IMR-90 (cell line): ENCODE measurements at regions not wholly inside any gene's neighbourhood (a gene's known extent, or its start where the extent isn't known, plus 50 kb on each side); places are given as distances from the start of the nearest gene placed in this dataset.

Source experiments
- ATAC-seq: fragments of 200-7000 bp; cut with Tn5 transposase; 2 replicates; pipeline ENCODE4 v1.9.1; 2020; ENCODE audit warnings: low read depth, mild to moderate bottlenecking, moderate library complexity
- BruUV-seq: library from RNA; stranded (reverse); fragments of 400-500 nt; replicated peaks from 2 replicates; lab custom pipeline; 2021; lab: Mats Ljungman, UMichigan
- CTCF ChIA-PET: fragments of 300-600 bp; formaldehyde crosslinking; extraction: SDS; loops from one replicate; lab custom pipeline; 2021; ENCODE audit warnings: antibody characterized with exemption; lab: Yijun Ruan, JAX
- POLR2A ChIA-PET: fragments of 300-600 bp; sonication (Branson Sonifier 250); formaldehyde crosslinking; loops from one replicate; lab custom pipeline; 2022; ENCODE audit warnings: antibody characterized with exemption; ENCODE audit not compliant: unreplicated experiment; lab: Charles Lee
- DNase-seq: peaks from one replicate; pipeline ENCODE4 v3.0.0; 2013
- H2AFZ ChIP-seq: replicated peaks from 2 replicates; pipeline ENCODE3; 2013; ENCODE audit warnings: low read length, mild to moderate bottlenecking; ENCODE audit not compliant: poor library complexity
- H2AK5ac ChIP-seq: 2 replicates; pipeline ENCODE4 v1.6.1; 2013; ENCODE audit warnings: low read depth, low read length, inconsistent platforms
- H2AK9ac ChIP-seq: replicated peaks from 2 replicates; pipeline ENCODE3; 2013; ENCODE audit warnings: mild to moderate bottlenecking, low read depth, low read length, moderate library complexity; ENCODE audit not compliant: poor library complexity
- H2BK120ac ChIP-seq: 2 replicates; pipeline ENCODE4 v1.6.1; 2013; ENCODE audit warnings: low read depth, low read length, inconsistent platforms
- H2BK15ac ChIP-seq: 3 replicates; pipeline ENCODE4 v1.6.1; 2013; ENCODE audit warnings: low read depth, low read length, inconsistent platforms
- H2BK20ac ChIP-seq: 2 replicates; pipeline ENCODE4 v1.6.1; 2013; ENCODE audit warnings: low read depth, mild to moderate bottlenecking, inconsistent platforms, low read length, moderate library complexity
- H2BK5ac ChIP-seq: 2 replicates; pipeline ENCODE4 v1.6.1; 2013; ENCODE audit warnings: mild to moderate bottlenecking, low read depth, low read length, inconsistent platforms; ENCODE audit not compliant: poor library complexity, severe bottlenecking
- H3K14ac ChIP-seq: replicated peaks from 2 replicates; pipeline ENCODE4 v1.6.1; 2013; ENCODE audit warnings: low read depth, low read length, inconsistent platforms
- H3K18ac ChIP-seq: 2 replicates; pipeline ENCODE4 v1.6.1; 2013; ENCODE audit warnings: low read depth, low read length, control low read depth
- H3K23ac ChIP-seq: 2 replicates; pipeline ENCODE4 v1.6.1; 2013; ENCODE audit warnings: low read depth, low read length, inconsistent platforms
- H3K27ac ChIP-seq: 2 replicates; pipeline ENCODE4 v1.5.1; 2013; ENCODE audit warnings: mild to moderate bottlenecking, control low read depth, low read length; ENCODE audit not compliant: insufficient read depth
- H3K27me3 ChIP-seq: 2 replicates; pipeline ENCODE4 v1.6.1; 2013; ENCODE audit warnings: low read length; ENCODE audit not compliant: control insufficient read depth, insufficient read depth
- H3K36me3 ChIP-seq: 2 replicates; pipeline ENCODE4 v1.6.1; 2013; ENCODE audit warnings: low read length, mixed read lengths; ENCODE audit not compliant: control insufficient read depth, insufficient read depth
- H3K4ac ChIP-seq: 2 replicates; pipeline ENCODE4 v1.6.1; 2013; ENCODE audit warnings: low read depth, low read length, inconsistent platforms
- H3K4me1 ChIP-seq: 2 replicates; pipeline ENCODE4 v1.6.1; 2013; ENCODE audit warnings: low read length, mixed read lengths; ENCODE audit not compliant: control insufficient read depth, insufficient read depth
- H3K4me2 ChIP-seq: 2 replicates; pipeline ENCODE4 v1.6.1; 2013; ENCODE audit warnings: low read depth, mild to moderate bottlenecking, control low read depth, low read length, moderate library complexity
- H3K4me3 ChIP-seq: 2 replicates; pipeline ENCODE4 v1.5.1; 2013; ENCODE audit warnings: low read depth, mild to moderate bottlenecking, control low read depth, low read length, moderate library complexity; ENCODE audit not compliant: insufficient read depth
- H3K56ac ChIP-seq: 2 replicates; pipeline ENCODE4 v1.6.1; 2013; ENCODE audit warnings: low read length, inconsistent platforms; ENCODE audit not compliant: insufficient read depth; ENCODE audit errors: extremely low read depth
- H3K79me1 ChIP-seq, 2 experiments: 2 replicates each; pipeline ENCODE4 v1.6.1; 2013; ENCODE audit warnings: low read length in 2 of 2, inconsistent platforms in 1 of 2, low read depth in 1 of 2
- H3K9ac ChIP-seq: 2 replicates; pipeline ENCODE4 v1.6.1; 2013; ENCODE audit warnings: low read depth, low read length, control low read depth
- H3K9me1 ChIP-seq: 2 replicates; pipeline ENCODE4 v1.6.1; 2013; ENCODE audit warnings: low read length, inconsistent platforms; ENCODE audit not compliant: insufficient read depth
- H3K9me3 ChIP-seq: 2 replicates; pipeline ENCODE4 v1.6.1; 2013; ENCODE audit warnings: low read length; ENCODE audit not compliant: control insufficient read depth, insufficient read depth
- H4K20me1 ChIP-seq: 2 replicates; pipeline ENCODE4 v1.6.1; 2013; ENCODE audit warnings: low read length, inconsistent platforms; ENCODE audit not compliant: insufficient read depth
- H4K5ac ChIP-seq: 2 replicates; pipeline ENCODE4 v1.6.1; 2013; ENCODE audit warnings: mild to moderate bottlenecking, low read depth, low read length, control low read depth
- H4K8ac ChIP-seq, 2 experiments: 2 replicates each; pipeline ENCODE4 v1.6.1; 2013; ENCODE audit warnings: low read depth in 2 of 2, low read length in 2 of 2, control low read depth in 1 of 2, inconsistent platforms in 1 of 2
- H4K91ac ChIP-seq: 2 replicates; pipeline ENCODE4 v1.6.1; 2013; ENCODE audit warnings: low read depth, low read length, inconsistent platforms; ENCODE audit not compliant: insufficient read depth
- BHLHE40 ChIP-seq: fragments of 150-350 bp; IDR thresholded peaks from 2 replicates; pipeline ENCODE4 v1.6.1; 2016; ENCODE audit warnings: mild to moderate bottlenecking, low read depth, low read length
- CEBPB ChIP-seq: IDR thresholded peaks from 2 replicates; pipeline ENCODE4 v1.6.1; 2012; ENCODE audit warnings: low read depth, low read length, improper control_type of control experiment
- CHD1 ChIP-seq: IDR thresholded peaks from 2 replicates; pipeline ENCODE4 v1.6.1; 2012; ENCODE audit warnings: low read depth, low read length, improper control_type of control experiment
- CTCF ChIP-seq: conservative IDR thresholded peaks from 2 replicates; pipeline ENCODE4 v1.5.1; 2012; ENCODE audit warnings: mild to moderate bottlenecking, low read depth, low read length, improper control_type of control experiment
- ELK1 ChIP-seq: fragments of 150-350 bp; IDR thresholded peaks from 2 replicates; pipeline ENCODE4 v1.6.1; 2016; ENCODE audit warnings: low read depth, mild to moderate bottlenecking, low read length, moderate library complexity, borderline replicate concordance
- FOS ChIP-seq: fragments of 150-350 bp; IDR thresholded peaks from 2 replicates; pipeline ENCODE4 v1.6.1; 2016; ENCODE audit warnings: low read depth, low read length
- MAFK ChIP-seq: IDR thresholded peaks from 2 replicates; pipeline ENCODE4 v1.6.1; 2012; ENCODE audit warnings: low read depth, low read length, improper control_type of control experiment
- MAZ ChIP-seq: IDR thresholded peaks from 2 replicates; pipeline ENCODE4 v1.6.1; 2012; ENCODE audit warnings: low read depth, mild to moderate bottlenecking, low read length, improper control_type of control experiment, moderate library complexity, borderline replicate concordance
- MXI1 ChIP-seq: IDR thresholded peaks from 2 replicates; pipeline ENCODE4 v1.6.1; 2012; ENCODE audit warnings: low read depth, mild to moderate bottlenecking, low read length, moderate library complexity, borderline replicate concordance
- NFE2L2 ChIP-seq: fragments of 150-350 bp; IDR thresholded peaks from 2 replicates; pipeline ENCODE4 v1.6.1; 2016; ENCODE audit warnings: low read depth, mild to moderate bottlenecking, low read length
- POLR2A ChIP-seq: IDR thresholded peaks from 2 replicates; pipeline ENCODE4 v1.6.1; 2012; ENCODE audit warnings: mild to moderate bottlenecking, low read depth, low read length
- RAD21 ChIP-seq: IDR thresholded peaks from 2 replicates; pipeline ENCODE4 v1.6.1; 2012; ENCODE audit warnings: low read length, improper control_type of control experiment
- RCOR1 ChIP-seq: IDR thresholded peaks from 2 replicates; pipeline ENCODE4 v1.6.1; 2012; ENCODE audit warnings: mild to moderate bottlenecking, low read length, improper control_type of control experiment; ENCODE audit not compliant: insufficient replicate concordance
- RFX5 ChIP-seq: IDR thresholded peaks from 2 replicates; pipeline ENCODE4 v1.8.0; 2012; ENCODE audit warnings: low read depth, mild to moderate bottlenecking, low read length, moderate library complexity
- SMC3 ChIP-seq: fragments of 150-350 bp; IDR thresholded peaks from 2 replicates; pipeline ENCODE4 v1.6.1; 2016; ENCODE audit warnings: low read depth, mild to moderate bottlenecking, antibody characterized with exemption, low read length, moderate library complexity
- USF2 ChIP-seq: fragments of 150-350 bp; IDR thresholded peaks from 2 replicates; pipeline ENCODE4 v1.6.1; 2017; ENCODE audit warnings: mild to moderate bottlenecking, antibody characterized with exemption, low read length, low read depth
- WGBS, 2 experiments: methylation state at CpG; one replicate each; pipeline versions ENCODE4 v1.1.5 to v1.1.7; 2013; ENCODE audit warnings: missing lambda C conversion rate in 2 of 2; ENCODE audit not compliant: insufficient read length in 1 of 2; ENCODE audit errors: extremely low coverage in 2 of 2; 5-methylcytosine and 5-hydroxymethylcytosine counted together
- dilution Hi-C: fragments of 300-500 bp; cut with HindIII; formaldehyde crosslinking; loops from one replicate; pipeline ENCODE4 v1.14.3; 2018; ENCODE audit warnings: low sequenced_read_pairs; ENCODE audit not compliant: unreplicated experiment
- in situ Hi-C: fragments of 300-500 bp; cut with MboI; formaldehyde crosslinking; loops from 3 replicates; pipeline ENCODE4 v1.14.3; 2019; ENCODE audit warnings: low sequenced_read_pairs, inconsistent platforms, mixed read lengths
- intact Hi-C: fragments of 100-400 bp; cut with micrococcal nuclease; formaldehyde crosslinking; loops from 2 replicates; pipeline ENCODE4 v1.10.0; 2022

DNA sequence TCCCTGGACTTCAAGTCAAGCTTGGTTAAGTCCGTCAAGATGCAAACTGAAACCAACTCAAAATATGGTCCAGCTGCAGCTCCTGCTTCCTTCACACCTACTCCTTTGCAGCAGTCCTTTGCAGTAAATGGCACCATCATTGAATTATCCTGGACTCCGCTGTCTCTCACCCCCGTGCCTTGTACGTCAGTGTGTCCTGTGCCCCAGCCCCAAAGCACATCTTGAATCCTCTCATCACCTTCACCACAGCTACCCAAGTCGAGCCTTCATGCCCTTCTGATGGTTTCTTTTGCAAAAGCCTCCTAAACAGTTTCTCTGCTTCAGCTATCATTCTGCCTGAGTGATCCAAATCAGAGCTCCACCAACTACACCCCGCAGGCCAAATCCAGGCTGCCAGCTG lies 88.4 kb upstream of the LEP start:
- H3K4me3 ChIP-seq: no peak overlapping the region
- peaks cover 59% of the 10 kb centered on the region for H3K27me3 ChIP-seq
- H3K36me3 ChIP-seq: no peaks in the 10 kb centered on the region
- no peak overlapping the region for H3K27ac ChIP-seq
- no peak overlapping the region for H3K18ac ChIP-seq
- no peak overlapping the region for H2AFZ ChIP-seq
- H4K20me1 ChIP-seq: no peaks in the 10 kb centered on the region
- CTCF ChIA-PET: no interaction called here
- no peak overlapping the region for H4K91ac ChIP-seq
- no peak overlapping the region for H4K8ac ChIP-seq
- no peak for DNase-seq
- no peak overlapping the region for H3K14ac ChIP-seq
- no peak overlapping the region for H3K9ac ChIP-seq
- H2BK20ac ChIP-seq: no peak overlapping the region
- no peak overlapping the region for H3K4me2 ChIP-seq
- no peak overlapping the region for H3K4ac ChIP-seq
- no peak overlapping the region for H2BK15ac ChIP-seq
- no TSS peak for BruUV-seq
- no peak overlapping the region for H2AK5ac ChIP-seq
- POLR2A ChIA-PET: no interaction called here
- intact Hi-C loops (no loop called here), dilution Hi-C loops (no loop called here), in situ Hi-C loops (no loop called here)
- no peak for ATAC-seq
- H2BK5ac ChIP-seq: no peak overlapping the region
- no peaks in the 10 kb centered on the region for H3K9me3 ChIP-seq
- no peaks in the 10 kb centered on the region for H3K9me1 ChIP-seq
- H3K79me1 ChIP-seq: no peaks in the 10 kb centered on the region
- no peak overlapping the region for H2AK9ac ChIP-seq
- H4K5ac ChIP-seq: no peak overlapping the region
- no peak overlapping the region for H3K56ac ChIP-seq
- H2BK120ac ChIP-seq: no peak overlapping the region
- H3K23ac ChIP-seq: no peak overlapping the region
- no peak for TF ChIP-seq CHD1
- TF ChIP-seq NFE2L2: no peak
- no peak for TF ChIP-seq MAZ
- TF ChIP-seq BHLHE40: no peak
- TF ChIP-seq SMC3: no peak
- no peak for TF ChIP-seq FOS
- TF ChIP-seq ELK1: no peak
- no peak for TF ChIP-seq RAD21
- no peak for TF ChIP-seq MAFK
- TF ChIP-seq RCOR1: no peak
- no peak for TF ChIP-seq CTCF
- TF ChIP-seq CEBPB: no peak
- no peak for TF ChIP-seq MXI1
- no peak for TF ChIP-seq USF2
- no peak for TF ChIP-seq POLR2A
- TF ChIP-seq RFX5: no peak
- 75% methylated on average over 3 of the region's 6 CpGs; no CpG with 5 or more reads in 1 of the 2 experiments for WGBS, 2 experiments
- no peaks in the 10 kb centered on the region for H3K4me1 ChIP-seq
